PC-3 (cell line): ENCODE measurements at regions not wholly inside any gene's neighbourhood (a gene's known extent, or its start where the extent isn't known, plus 50 kb on each side); places are given as distances from the start of the nearest gene placed in this dataset.
"Not testable (repeated sequence)": the region's sequence is repeated elsewhere in the genome, so short reads cannot be mapped to it uniquely, and the experiment has no call there.

Source experiments
- CTCF ChIP-seq: fragments of 300-600 bp; sonication (generic); conservative IDR thresholded peaks from 2 replicates; pipeline ENCODE4 v1.5.1; 2017; ENCODE audit warnings: antibody characterized with exemption, low read depth, mild to moderate bottlenecking, low read length
- EZH2 ChIP-seq: fragments of 300-600 bp; sonication (generic); IDR thresholded peaks from one replicate; pipeline ENCODE4 v1.6.1; 2017; ENCODE audit warnings: antibody characterized with exemption, mild to moderate bottlenecking, low read length; ENCODE audit not compliant: unreplicated experiment

- not testable (repeated sequence) for TF ChIP-seq CTCF, EZH2
These were observed 216.2 kb upstream of the ANXA10 start for GRCh38 chr4:167876091-167876490.
